Neutrophil (primary cell): ENCODE measurements at regions not wholly inside any gene's neighbourhood (a gene's known extent, or its start where the extent isn't known, plus 50 kb on each side); places are given as distances from the start of the nearest gene placed in this dataset.

Experiments used
- H3K27ac ChIP-seq: fragments of 200-600 bp; sonication (generic); 2 replicates; pipeline ENCODE4 v1.5.1; 2016; ENCODE audit warnings: mild to moderate bottlenecking, moderate library complexity
- H3K27me3 ChIP-seq: fragments of 200-600 bp; sonication (generic); 2 replicates; pipeline ENCODE4 v1.6.0; 2016; ENCODE audit warnings: mild to moderate bottlenecking
- H3K36me3 ChIP-seq: fragments of 200-600 bp; sonication (generic); 2 replicates; pipeline ENCODE4 v1.5.1; 2017
- H3K4me1 ChIP-seq, 2 experiments: fragments of 200-600 bp in 1 of 2; sonication (generic) in 1 of 2; 1 replicate in 1 of 2; 2 replicates in 1 of 2; pipeline versions ENCODE4 v1.5.1 to v1.6.1; 2013 to 2016; ENCODE audit warnings: low read depth in 1 of 2, low read length in 1 of 2, mild to moderate bottlenecking in 1 of 2, moderate library complexity in 1 of 2; ENCODE audit not compliant: control insufficient read depth in 1 of 2, insufficient read depth in 1 of 2
- H3K4me3 ChIP-seq, 2 experiments: fragments of 200-600 bp in 1 of 2; sonication (generic) in 1 of 2; 1 replicate in 1 of 2; 2 replicates in 1 of 2; pipeline ENCODE4 v1.5.1; 2013 to 2016; ENCODE audit warnings: low read depth in 1 of 2, low read length in 1 of 2, mild to moderate bottlenecking in 1 of 2, moderate library complexity in 1 of 2
- H3K9me3 ChIP-seq: fragments of 200-600 bp; sonication (generic); 2 replicates; pipeline ENCODE4 v1.5.1; 2016
- TF ChIP-seq, protein P1 (sequence below): fragments of 200-600 bp; sonication (generic); IDR thresholded peaks from 2 replicates; pipeline ENCODE4 v1.5.1; 2016; ENCODE audit warnings: antibody characterized with exemption

DNA sequence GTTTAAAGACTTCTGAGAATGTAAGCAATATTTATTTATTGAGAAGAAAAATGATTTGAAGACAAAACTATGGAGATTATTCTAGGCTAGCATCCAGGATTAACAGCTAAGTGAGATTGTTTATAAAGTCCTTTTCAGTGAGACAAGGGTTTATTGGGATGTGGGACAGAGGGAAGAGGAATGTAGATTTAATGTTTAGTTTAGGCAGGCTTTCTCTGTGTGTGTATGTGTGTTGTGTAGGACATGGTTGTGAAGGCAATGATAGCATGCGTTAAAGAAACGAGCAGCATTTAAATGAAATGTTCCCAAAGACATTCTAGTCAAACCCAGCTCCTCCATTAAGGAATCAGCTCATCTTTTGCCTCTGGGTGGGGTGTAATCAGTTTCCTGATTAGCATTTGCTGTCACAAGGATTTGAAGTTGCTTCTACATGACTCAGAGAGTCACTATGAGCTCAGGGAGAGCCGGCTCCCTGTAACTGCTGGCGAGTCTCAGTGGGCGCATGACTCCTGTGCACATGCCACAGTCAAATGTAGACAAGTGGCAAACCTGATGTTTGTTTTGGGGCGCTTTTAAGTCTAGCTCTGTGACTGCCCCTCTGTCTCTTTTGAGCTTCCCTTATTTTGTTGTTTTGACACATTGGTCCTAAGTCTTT lies 442.2 kb upstream of the CELF4 start:
- TF ChIP-seq, protein P1, sequence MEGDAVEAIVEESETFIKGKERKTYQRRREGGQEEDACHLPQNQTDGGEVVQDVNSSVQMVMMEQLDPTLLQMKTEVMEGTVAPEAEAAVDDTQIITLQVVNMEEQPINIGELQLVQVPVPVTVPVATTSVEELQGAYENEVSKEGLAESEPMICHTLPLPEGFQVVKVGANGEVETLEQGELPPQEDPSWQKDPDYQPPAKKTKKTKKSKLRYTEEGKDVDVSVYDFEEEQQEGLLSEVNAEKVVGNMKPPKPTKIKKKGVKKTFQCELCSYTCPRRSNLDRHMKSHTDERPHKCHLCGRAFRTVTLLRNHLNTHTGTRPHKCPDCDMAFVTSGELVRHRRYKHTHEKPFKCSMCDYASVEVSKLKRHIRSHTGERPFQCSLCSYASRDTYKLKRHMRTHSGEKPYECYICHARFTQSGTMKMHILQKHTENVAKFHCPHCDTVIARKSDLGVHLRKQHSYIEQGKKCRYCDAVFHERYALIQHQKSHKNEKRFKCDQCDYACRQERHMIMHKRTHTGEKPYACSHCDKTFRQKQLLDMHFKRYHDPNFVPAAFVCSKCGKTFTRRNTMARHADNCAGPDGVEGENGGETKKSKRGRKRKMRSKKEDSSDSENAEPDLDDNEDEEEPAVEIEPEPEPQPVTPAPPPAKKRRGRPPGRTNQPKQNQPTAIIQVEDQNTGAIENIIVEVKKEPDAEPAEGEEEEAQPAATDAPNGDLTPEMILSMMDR = no peak
- H3K4me1 ChIP-seq = no peaks in the 10 kb centered on the region
- no peaks in the 10 kb centered on the region for H3K9me3 ChIP-seq
- no peaks in the 10 kb centered on the region for H3K36me3 ChIP-seq
- H3K27me3 ChIP-seq = no peaks in the 10 kb centered on the region
- no peak overlapping the region for H3K4me3 ChIP-seq
- no peak overlapping the region for H3K27ac ChIP-seq

DNA sequence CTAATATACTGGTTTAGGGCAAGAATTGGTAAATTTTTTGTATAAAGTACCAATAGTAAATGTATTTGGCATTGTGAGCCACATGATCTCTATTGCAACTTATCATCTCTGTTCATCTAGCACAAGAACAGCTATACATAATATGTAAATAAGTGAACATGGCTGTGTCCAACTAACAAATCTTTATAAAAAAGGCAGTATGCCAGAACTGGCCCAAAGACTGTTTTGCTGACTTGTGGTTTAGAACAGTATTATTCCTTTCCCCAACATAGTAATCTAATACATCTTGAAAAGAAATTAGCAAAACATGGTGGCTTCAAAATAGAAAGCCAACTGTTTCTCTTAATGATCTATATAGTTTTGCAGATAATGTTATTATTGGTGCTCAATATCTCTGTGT lies 441.4 kb upstream of the CELF4 start:
- Histone ChIP-seq H3K27ac (no peak overlapping the region), H3K9me3 (no peaks in the 10 kb centered on the region), H3K36me3 (no peaks in the 10 kb centered on the region), H3K27me3 (no peaks in the 10 kb centered on the region), H3K4me1 (no peaks in the 10 kb centered on the region), H3K4me3 (no peak overlapping the region)
- TF ChIP-seq, protein P1 = no peak

DNA sequence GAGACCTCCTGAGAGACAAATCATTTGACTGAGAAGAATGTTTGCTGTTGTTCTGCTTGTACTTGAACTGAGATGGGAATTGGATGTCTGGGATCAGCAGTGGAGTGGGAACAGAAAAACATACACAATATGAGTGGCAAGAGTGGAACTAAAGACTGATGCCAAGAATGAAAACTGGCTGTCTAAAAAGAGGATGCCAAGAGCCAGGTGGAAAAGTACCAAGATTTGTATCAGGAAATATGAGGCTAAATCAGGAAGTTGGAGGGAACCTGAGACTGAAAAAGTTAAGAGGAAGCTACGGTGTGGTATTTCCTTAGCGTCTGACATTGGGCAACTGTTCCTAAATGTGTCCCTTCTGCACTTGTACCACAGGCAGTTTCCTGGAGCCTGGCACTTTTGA lies 440.9 kb upstream of the CELF4 start:
- no peaks in the 10 kb centered on the region for H3K27me3 ChIP-seq
- no peaks in the 10 kb centered on the region for H3K9me3 ChIP-seq
- TF ChIP-seq, protein P1 = no peak
- H3K4me1 ChIP-seq = no peaks in the 10 kb centered on the region
- H3K27ac ChIP-seq = no peak overlapping the region
- H3K36me3 ChIP-seq = no peaks in the 10 kb centered on the region
- no peak overlapping the region for H3K4me3 ChIP-seq

DNA sequence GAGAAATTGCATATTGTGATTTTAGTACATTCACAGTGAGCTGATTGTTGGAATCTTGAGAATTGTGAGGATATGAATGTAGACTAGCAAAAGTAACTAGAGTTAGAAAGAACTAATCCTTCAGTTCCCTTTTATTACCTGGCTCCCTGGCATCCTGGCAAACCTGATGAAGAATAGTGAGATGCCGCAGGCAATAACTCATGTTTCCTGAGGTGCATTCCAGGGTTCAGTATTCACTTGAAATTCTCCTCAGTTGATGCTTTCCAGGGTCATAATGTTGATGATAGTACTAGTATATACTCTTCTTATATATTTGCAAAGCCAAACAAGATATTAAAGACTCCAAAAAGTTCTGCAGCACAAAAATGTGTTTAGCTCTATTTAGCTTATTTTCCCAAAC lies 432.1 kb upstream of the CELF4 start:
- H3K4me3 ChIP-seq = no peak overlapping the region
- no peaks in the 10 kb centered on the region for H3K36me3 ChIP-seq
- no peaks in the 10 kb centered on the region for H3K27me3 ChIP-seq
- H3K9me3 ChIP-seq = no peaks in the 10 kb centered on the region
- H3K27ac ChIP-seq = no peak overlapping the region
- H3K4me1 ChIP-seq = no peaks in the 10 kb centered on the region
- TF ChIP-seq, protein P1 = no peak

DNA sequence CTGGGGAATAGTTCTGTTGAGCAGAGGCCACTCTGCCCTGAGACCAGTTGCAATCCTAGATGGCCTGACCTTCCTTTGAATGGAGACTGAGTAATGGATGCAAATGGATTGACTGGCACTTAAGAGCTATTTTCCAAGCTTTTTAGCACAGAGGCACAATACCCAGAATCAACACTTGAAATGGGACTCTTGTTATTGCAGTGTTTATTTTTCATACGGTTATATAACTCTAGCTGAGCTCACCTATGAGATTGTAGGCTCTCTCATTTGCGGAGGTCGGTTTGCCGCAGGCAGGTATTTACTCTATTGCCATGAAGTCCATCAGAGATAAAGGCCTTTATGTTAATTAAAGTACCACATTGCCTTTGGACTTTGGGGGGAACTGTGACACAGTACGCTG lies 422.3 kb upstream of the CELF4 start:
- H3K4me3 ChIP-seq = no peak overlapping the region
- no peaks in the 10 kb centered on the region for H3K4me1 ChIP-seq
- TF ChIP-seq, protein P1 = no peak
- no peaks in the 10 kb centered on the region for H3K27me3 ChIP-seq
- no peak overlapping the region for H3K27ac ChIP-seq
- H3K36me3 ChIP-seq = no peaks in the 10 kb centered on the region
- H3K9me3 ChIP-seq = no peaks in the 10 kb centered on the region
